Thoracic aorta (tissue), 2 donors: ENCODE measurements at regions not wholly inside any gene's neighbourhood (a gene's known extent, or its start where the extent isn't known, plus 50 kb on each side); places are given as distances from the start of the nearest gene placed in this dataset.

ENCODE experiments used
- ATAC-seq: fragments of 150-250 bp; one replicate; pipeline ENCODE4 v1.8.0; 2017; ENCODE audit warnings: low read depth; ENCODE audit not compliant: insufficient number of reproducible peaks, low FRiP score
- DNase-seq: peaks from one replicate; pipeline ENCODE4 v3.0.0-alpha.2; 2020; ENCODE audit warnings: low spot score
- H3K27ac ChIP-seq, 2 donors: fragments of 200-600 bp; sonication (generic); 1 replicate in 1 of 2; 2 replicates in 1 of 2; pipeline ENCODE4 v1.5.1; 2016; ENCODE audit warnings: mild to moderate bottlenecking in 2 of 2, moderate library complexity in 2 of 2
- H3K27me3 ChIP-seq: fragments of 200-600 bp; sonication (generic); replicated peaks from 2 replicates; pipeline ENCODE4 v1.6.0; 2016; ENCODE audit warnings: mild to moderate bottlenecking; ENCODE audit not compliant: insufficient read depth
- H3K36me3 ChIP-seq: fragments of 200-600 bp; sonication (generic); one replicate; pipeline ENCODE4 v1.5.1; 2016
- H3K4me1 ChIP-seq, 2 donors: fragments of 200-600 bp; sonication (generic); 1 replicate in 1 of 2; 2 replicates in 1 of 2; pipeline versions ENCODE4 v1.5.1 to v1.6.0; 2016; ENCODE audit warnings: low read depth in 2 of 2, mild to moderate bottlenecking in 1 of 2; ENCODE audit not compliant: control insufficient read depth in 1 of 2
- H3K4me3 ChIP-seq: fragments of 200-600 bp; sonication (generic); 2 replicates; pipeline ENCODE4 v1.5.1; 2016; ENCODE audit warnings: mild to moderate bottlenecking
- H3K9me3 ChIP-seq: fragments of 200-600 bp; sonication (generic); 2 replicates; pipeline ENCODE4 v1.5.1; 2016
- CTCF ChIP-seq: fragments of 200-600 bp; sonication (generic); IDR thresholded peaks from one replicate; pipeline ENCODE4 v1.5.1; 2019; ENCODE audit warnings: antibody characterized with exemption

GRCh38 chr2:128578406-128579390, 260.0 kb upstream of the HS6ST1 start:
- no peak overlapping the region for H3K27ac ChIP-seq
- TF ChIP-seq CTCF = no peak
- no peaks in the 10 kb centered on the region for H3K36me3 ChIP-seq
- no peaks in the 10 kb centered on the region for H3K27me3 ChIP-seq
- DNase-seq (no peak), ATAC-seq (no peak)
- H3K4me3 ChIP-seq = no peak overlapping the region
- no peaks in the 10 kb centered on the region for H3K9me3 ChIP-seq
- H3K4me1 ChIP-seq = no peaks in the 10 kb centered on the region

GRCh38 chr2:128579825-128580224, 261.2 kb upstream of the HS6ST1 start:
- DNase-seq = no peak
- Histone ChIP-seq H3K36me3 (no peaks in the 10 kb centered on the region), H3K27ac (no peak overlapping the region), H3K9me3 (no peaks in the 10 kb centered on the region), H3K4me1 (no peaks in the 10 kb centered on the region), H3K27me3 (no peaks in the 10 kb centered on the region), H3K4me3 (no peak overlapping the region)
- ATAC-seq = no peak
- TF ChIP-seq CTCF = no peak

GRCh38 chr2:128580988-128581848, 262.6 kb upstream of the HS6ST1 start:
- Histone ChIP-seq H3K36me3 (no peaks in the 10 kb centered on the region), H3K4me3 (no peak overlapping the region), H3K9me3 (peaks cover 3% of the 10 kb centered on the region), H3K27ac (no peak overlapping the region), H3K4me1 (no peaks in the 10 kb centered on the region), H3K27me3 (no peaks in the 10 kb centered on the region)
- no peak for TF ChIP-seq CTCF
- ATAC-seq = no peak
- no peak for DNase-seq

- ATAC-seq = no peak
- TF ChIP-seq CTCF = no peak
- peaks cover 3% of the 10 kb centered on the region for H3K9me3 ChIP-seq
- no peak overlapping the region for H3K27ac ChIP-seq
- no peak overlapping the region for H3K4me3 ChIP-seq
- H3K27me3 ChIP-seq = no peaks in the 10 kb centered on the region
- DNase-seq = no peak
- H3K4me1 ChIP-seq = no peaks in the 10 kb centered on the region
- no peaks in the 10 kb centered on the region for H3K36me3 ChIP-seq
These were observed 263.2 kb upstream of the HS6ST1 start for GRCh38 chr2:128581849-128582244.

- DNase-seq (no peak), ATAC-seq (no peak)
- H3K4me3 ChIP-seq = no peak overlapping the region
- no peaks in the 10 kb centered on the region for H3K27me3 ChIP-seq
- peaks cover 3% of the 10 kb centered on the region for H3K9me3 ChIP-seq
- H3K4me1 ChIP-seq = no peaks in the 10 kb centered on the region
- no peaks in the 10 kb centered on the region for H3K36me3 ChIP-seq
- H3K27ac ChIP-seq = no peak overlapping the region
- TF ChIP-seq CTCF = no peak
These were observed 265.7 kb upstream of the HS6ST1 start for GRCh38 chr2:128584296-128584890.
